Endothelial cell of umbilical vein (primary cell): ENCODE measurements at regions not wholly inside any gene's neighbourhood (a gene's known extent, or its start where the extent isn't known, plus 50 kb on each side); places are given as distances from the start of the nearest gene placed in this dataset.

Experiments
- BruUV-seq: library from RNA; stranded (reverse); fragments of 400-500 nt; replicated peaks from 2 replicates; lab custom pipeline; 2021; lab: Mats Ljungman, UMichigan
- CTCF ChIA-PET: fragments of 300-600, 350-600 bp; sonication (Branson Sonifier 250); formaldehyde crosslinking; loops from one replicate; lab custom pipeline; 2021; ENCODE audit warnings: antibody characterized with exemption, inconsistent platforms; lab: Charles Lee
- POLR2A ChIA-PET: fragments of 300-600, 350-600 bp; sonication (Branson Sonifier 250); formaldehyde crosslinking; loops from one replicate; lab custom pipeline; 2021; ENCODE audit warnings: antibody characterized with exemption, inconsistent platforms; lab: Charles Lee
- DNase-seq: peaks from one replicate; pipeline ENCODE4 v3.0.0-alpha.2; 2011; ENCODE audit warnings: low read depth, low spot score
- FAIRE-seq: peaks from 2 replicates; lab custom pipeline; 2011; peaks lifted over from hg19 to GRCh38; lab: Jason Lieb, UNC
- H2AFZ ChIP-seq: 2 replicates; pipeline ENCODE4 v1.6.0; 2012; ENCODE audit warnings: low read depth, low read length, control low read depth, inconsistent platforms
- H3K27ac ChIP-seq: 2 replicates; pipeline ENCODE4 v1.5.1; 2011; ENCODE audit warnings: low read depth, mild to moderate bottlenecking, control low read depth, low read length, moderate library complexity; ENCODE audit not compliant: insufficient read depth
- H3K27me3 ChIP-seq, 2 experiments: 2 replicates each; pipeline versions ENCODE4 v1.6.0 to v1.6.1; 2011; ENCODE audit warnings: low read length in 2 of 2, mixed read lengths in 1 of 2; ENCODE audit not compliant: control insufficient read depth in 2 of 2, insufficient read depth in 2 of 2
- H3K36me3 ChIP-seq, 2 experiments: 2 replicates in 1 of 2; 3 replicates in 1 of 2; pipeline ENCODE4 v1.5.1; 2011; ENCODE audit warnings: low read length in 2 of 2, mild to moderate bottlenecking in 1 of 2, moderate library complexity in 1 of 2; ENCODE audit not compliant: control insufficient read depth in 2 of 2, insufficient read depth in 2 of 2; ENCODE audit errors: extremely low read depth in 1 of 2
- H3K4me1 ChIP-seq: 3 replicates; pipeline ENCODE4 v1.5.1; 2011; ENCODE audit warnings: mild to moderate bottlenecking, low read length; ENCODE audit not compliant: control insufficient read depth, insufficient read depth; ENCODE audit errors: extremely low read depth
- H3K4me2 ChIP-seq: 2 replicates; pipeline ENCODE4 v1.6.1; 2011; ENCODE audit warnings: low read length, control low read depth, mixed read lengths; ENCODE audit not compliant: insufficient read depth
- H3K4me3 ChIP-seq, 3 experiments: fragments of 200-600 bp in 1 of 3; sonication (generic), shearing (Covaris generic) in 1 of 3; replicated peaks in 1 of 3; 2 replicates each; pipeline ENCODE4 v1.5.1; 2011 to 2016; ENCODE audit warnings: control low read depth in 3 of 3, low read length in 3 of 3, mild to moderate bottlenecking in 2 of 3, inconsistent platforms in 1 of 3, low read depth in 1 of 3, moderate library complexity in 1 of 3; ENCODE audit not compliant: insufficient read depth in 1 of 3
- H3K79me2 ChIP-seq: 2 replicates; pipeline ENCODE4 v1.6.0; 2012; ENCODE audit warnings: low read length, inconsistent platforms; ENCODE audit not compliant: control insufficient read depth, insufficient read depth
- H3K9ac ChIP-seq: replicated peaks from 2 replicates; pipeline ENCODE3; 2011; ENCODE audit warnings: low read length, control low read depth; ENCODE audit not compliant: insufficient read depth; ENCODE audit errors: extremely low read depth
- H3K9me1 ChIP-seq: replicated peaks from 3 replicates; pipeline ENCODE4 v1.6.0; 2011; ENCODE audit warnings: mild to moderate bottlenecking, low read length; ENCODE audit not compliant: control insufficient read depth, insufficient read depth; ENCODE audit errors: extremely low read depth
- H3K9me3 ChIP-seq: replicated peaks from 2 replicates; pipeline ENCODE4 v1.5.1; 2012; ENCODE audit warnings: low read length, inconsistent platforms; ENCODE audit not compliant: control insufficient read depth, insufficient read depth
- H4K20me1 ChIP-seq: replicated peaks from 2 replicates; pipeline ENCODE3; 2011; ENCODE audit warnings: mild to moderate bottlenecking, low read length; ENCODE audit not compliant: control insufficient read depth, insufficient read depth; ENCODE audit errors: extremely low read depth
- EZH2 ChIP-seq: IDR thresholded peaks from 2 replicates; pipeline ENCODE4 v1.6.1; 2012; ENCODE audit warnings: borderline replicate concordance, low read depth, mild to moderate bottlenecking, moderate library complexity, low read length, inconsistent platforms; ENCODE audit not compliant: severe bottlenecking
- FOS ChIP-seq: IDR thresholded peaks from 2 replicates; pipeline ENCODE4 v1.6.1; 2011; ENCODE audit warnings: mild to moderate bottlenecking, low read length, moderate library complexity, borderline replicate concordance; ENCODE audit not compliant: insufficient read depth
- GATA2 ChIP-seq: IDR thresholded peaks from 2 replicates; pipeline ENCODE4 v1.7.0; 2011; ENCODE audit warnings: low read depth, mild to moderate bottlenecking, moderate library complexity, mixed read lengths, low read length; ENCODE audit not compliant: insufficient read length, insufficient read depth
- JUN ChIP-seq: IDR thresholded peaks from 2 replicates; pipeline ENCODE4 v1.6.1; 2011; ENCODE audit warnings: borderline replicate concordance, low read depth; ENCODE audit not compliant: insufficient read length, insufficient read depth
- MYC ChIP-seq: IDR thresholded peaks from one replicate; pipeline ENCODE4 v1.6.1; 2011; ENCODE audit warnings: mild to moderate bottlenecking, low read depth, low read length
- POLR2A ChIP-seq: IDR thresholded peaks from 2 replicates; pipeline ENCODE4 v1.6.1; 2012; ENCODE audit warnings: low read depth, mild to moderate bottlenecking, control low read depth, low read length
- POLR2AphosphoS5 ChIP-seq: IDR thresholded peaks from 2 replicates; pipeline ENCODE4 v1.6.1; 2012; ENCODE audit warnings: low read depth, mild to moderate bottlenecking, control low read depth, low read length, moderate library complexity; ENCODE audit not compliant: insufficient read depth
- dilution Hi-C: fragments of 300-500 bp; cut with MboI; formaldehyde crosslinking; loops from one replicate; pipeline ENCODE4 v1.15.0; 2019; ENCODE audit warnings: low sequenced_read_pairs; ENCODE audit not compliant: extremely low pct_ligation_motif_present
- intact Hi-C: fragments of 100-400 bp; cut with micrococcal nuclease; formaldehyde crosslinking; loops from one replicate; pipeline ENCODE4 v1.10.0; 2022
- TF ChIP-seq, protein P1 (sequence below): IDR thresholded peaks from 2 replicates; pipeline ENCODE4 v1.6.1; 2011; ENCODE audit not compliant: insufficient read depth, insufficient read length
- TF ChIP-seq, protein P2 (sequence below), 2 donors: IDR thresholded peaks; 1 replicate in 1 of 2; 2 replicates in 1 of 2; pipeline ENCODE4 v1.5.1; 2011; ENCODE audit warnings: low read length in 2 of 2, mild to moderate bottlenecking in 2 of 2, moderate library complexity in 2 of 2, control low read depth in 1 of 2, inconsistent platforms in 1 of 2, low read depth in 1 of 2; ENCODE audit not compliant: insufficient read depth in 1 of 2; ENCODE audit errors: extremely low read depth in 1 of 2

DNA sequence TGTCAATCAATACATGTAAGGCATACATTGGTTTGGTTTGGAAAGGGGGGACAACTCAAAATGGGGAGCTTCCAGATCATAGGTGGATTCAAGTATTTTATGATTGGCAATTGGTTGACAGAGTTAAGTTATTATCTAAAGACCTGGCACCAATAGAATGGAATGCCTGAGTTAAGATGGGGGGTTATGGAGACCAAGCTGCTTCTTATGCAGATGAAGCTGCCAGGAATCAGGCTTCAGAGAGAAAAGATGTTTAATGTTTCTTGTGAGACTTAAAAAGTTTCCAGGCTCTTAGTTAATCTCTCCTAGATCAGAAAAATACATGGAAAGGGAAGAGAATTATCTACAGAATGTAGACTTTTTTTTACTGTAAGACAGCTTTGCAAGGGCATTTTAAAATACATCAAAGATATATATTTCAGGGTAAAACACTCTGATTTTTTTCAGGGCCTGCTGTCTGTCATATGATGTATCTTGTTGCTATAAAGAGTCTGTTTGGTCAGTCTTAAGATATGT lies 1343.2 kb upstream of the LRRTM1 start:
- Histone ChIP-seq H2AFZ (no peak overlapping the region), H3K9me1 (no peaks in the 10 kb centered on the region), H3K4me2 (no peak overlapping the region), H3K27ac (no peak overlapping the region), H3K79me2 (no peaks in the 10 kb centered on the region), H4K20me1 (no peaks in the 10 kb centered on the region), H3K9ac (no peak overlapping the region), H3K4me3 (no peak overlapping the region), H3K9me3 (no peaks in the 10 kb centered on the region), H3K36me3 (no peaks in the 10 kb centered on the region), H3K4me1 (no peaks in the 10 kb centered on the region), H3K27me3 (no peaks in the 10 kb centered on the region)
- no peak for DNase-seq
- CTCF ChIA-PET, result no interaction called here
- dilution Hi-C loops, result no loop called here
- intact Hi-C loops, result no loop called here
- no TSS peak for BruUV-seq
- POLR2A ChIA-PET, result no interaction called here
- no peak for TF ChIP-seq GATA2
- FAIRE-seq, result no peak

DNA sequence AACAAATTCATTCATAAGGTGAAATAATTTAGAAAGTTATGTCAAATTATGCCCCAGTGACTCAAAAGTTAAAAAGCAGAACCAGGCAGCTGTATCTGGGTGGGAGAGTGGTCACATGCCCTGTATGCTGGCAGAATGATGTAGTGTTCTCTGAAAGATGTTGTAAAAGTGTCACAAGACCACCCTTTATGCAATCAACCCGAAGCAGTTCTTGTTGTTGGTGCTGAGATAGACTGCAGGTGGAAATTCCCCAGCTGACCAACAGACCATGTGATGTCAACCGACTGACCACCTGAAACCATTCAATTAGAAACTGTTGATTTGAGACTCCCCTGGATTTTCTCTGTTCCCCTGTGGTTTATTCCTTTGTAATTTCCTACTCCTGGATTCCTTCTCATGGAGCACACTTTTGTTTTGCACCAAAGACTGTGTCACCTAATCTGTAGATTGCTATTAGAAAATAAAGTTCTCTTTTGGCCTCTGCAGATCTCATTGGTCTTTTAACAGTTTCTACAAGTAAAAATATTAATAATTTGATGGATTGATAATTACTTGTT lies 1341.3 kb upstream of the LRRTM1 start:
- Histone ChIP-seq H3K9ac (no peak overlapping the region), H3K9me3 (no peaks in the 10 kb centered on the region), H2AFZ (no peak overlapping the region), H3K4me3 (no peak overlapping the region), H3K36me3 (no peaks in the 10 kb centered on the region), H3K4me2 (no peak overlapping the region), H3K4me1 (no peaks in the 10 kb centered on the region), H3K27me3 (no peaks in the 10 kb centered on the region), H3K27ac (no peak overlapping the region), H3K9me1 (no peaks in the 10 kb centered on the region), H4K20me1 (no peaks in the 10 kb centered on the region), H3K79me2 (no peaks in the 10 kb centered on the region)
- intact Hi-C loops (no loop called here), dilution Hi-C loops (no loop called here)
- CTCF ChIA-PET, result no interaction called here
- BruUV-seq, result no TSS peak
- no peak for DNase-seq
- POLR2A ChIA-PET, result no interaction called here
- no peak for TF ChIP-seq EZH2
- TF ChIP-seq, protein P1, sequence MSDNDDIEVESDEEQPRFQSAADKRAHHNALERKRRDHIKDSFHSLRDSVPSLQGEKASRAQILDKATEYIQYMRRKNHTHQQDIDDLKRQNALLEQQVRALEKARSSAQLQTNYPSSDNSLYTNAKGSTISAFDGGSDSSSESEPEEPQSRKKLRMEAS, result no peak
- no peak for TF ChIP-seq POLR2A
- TF ChIP-seq MYC, result no peak
- TF ChIP-seq POLR2AphosphoS5, result no peak
- TF ChIP-seq, protein P2, sequence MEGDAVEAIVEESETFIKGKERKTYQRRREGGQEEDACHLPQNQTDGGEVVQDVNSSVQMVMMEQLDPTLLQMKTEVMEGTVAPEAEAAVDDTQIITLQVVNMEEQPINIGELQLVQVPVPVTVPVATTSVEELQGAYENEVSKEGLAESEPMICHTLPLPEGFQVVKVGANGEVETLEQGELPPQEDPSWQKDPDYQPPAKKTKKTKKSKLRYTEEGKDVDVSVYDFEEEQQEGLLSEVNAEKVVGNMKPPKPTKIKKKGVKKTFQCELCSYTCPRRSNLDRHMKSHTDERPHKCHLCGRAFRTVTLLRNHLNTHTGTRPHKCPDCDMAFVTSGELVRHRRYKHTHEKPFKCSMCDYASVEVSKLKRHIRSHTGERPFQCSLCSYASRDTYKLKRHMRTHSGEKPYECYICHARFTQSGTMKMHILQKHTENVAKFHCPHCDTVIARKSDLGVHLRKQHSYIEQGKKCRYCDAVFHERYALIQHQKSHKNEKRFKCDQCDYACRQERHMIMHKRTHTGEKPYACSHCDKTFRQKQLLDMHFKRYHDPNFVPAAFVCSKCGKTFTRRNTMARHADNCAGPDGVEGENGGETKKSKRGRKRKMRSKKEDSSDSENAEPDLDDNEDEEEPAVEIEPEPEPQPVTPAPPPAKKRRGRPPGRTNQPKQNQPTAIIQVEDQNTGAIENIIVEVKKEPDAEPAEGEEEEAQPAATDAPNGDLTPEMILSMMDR (IDR thresholded peaks at IDR 0.05; ENCODE audit: extremely low read depth in 1 of 2, insufficient read depth in 1 of 2, low read depth in 1 of 2, low read length in 2 of 2), result no peak
- no peak for TF ChIP-seq JUN
- no peak for TF ChIP-seq GATA2
- TF ChIP-seq FOS, result no peak
- no peak for FAIRE-seq
